ENCODE measurements at regions not wholly inside any gene's neighbourhood (a gene's known extent, or its start where the extent isn't known, plus 50 kb on each side); places are given as distances from the start of the nearest gene placed in this dataset.

DNA sequence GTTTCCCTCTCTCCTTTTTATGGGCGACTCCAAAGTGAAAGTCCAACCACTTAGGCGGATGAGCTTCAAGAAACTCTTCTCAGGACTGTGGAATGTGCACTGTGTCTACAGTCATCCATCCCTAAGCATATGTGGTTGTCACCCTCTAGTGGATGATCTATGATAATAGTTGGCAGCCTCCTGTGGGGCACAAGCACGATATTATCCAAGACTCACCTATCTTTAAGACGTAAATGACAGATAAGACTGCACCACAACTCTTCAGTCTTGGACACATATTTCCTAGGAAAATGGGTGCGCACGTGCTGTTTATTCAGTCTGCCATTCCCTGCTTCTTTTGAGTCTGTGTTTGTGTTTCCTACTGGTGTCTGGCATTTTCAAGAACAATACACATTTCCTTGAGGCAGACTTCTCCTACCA is 145.5 kb upstream of the CTAGE1 start:
- no peak for TF ChIP-seq SIN3A (IDR thresholded peaks at IDR 0.05; ENCODE audit: borderline replicate concordance, insufficient read depth, low read length)
- no peak for TF ChIP-seq POLR2AphosphoS5 (IDR thresholded peaks at IDR 0.05; ENCODE audit: low read depth, low read length)
- no peak for TF ChIP-seq TAF1 (IDR thresholded peaks at IDR 0.05; ENCODE audit: borderline replicate concordance, insufficient read depth, low read length)
- TF ChIP-seq, protein P1, sequence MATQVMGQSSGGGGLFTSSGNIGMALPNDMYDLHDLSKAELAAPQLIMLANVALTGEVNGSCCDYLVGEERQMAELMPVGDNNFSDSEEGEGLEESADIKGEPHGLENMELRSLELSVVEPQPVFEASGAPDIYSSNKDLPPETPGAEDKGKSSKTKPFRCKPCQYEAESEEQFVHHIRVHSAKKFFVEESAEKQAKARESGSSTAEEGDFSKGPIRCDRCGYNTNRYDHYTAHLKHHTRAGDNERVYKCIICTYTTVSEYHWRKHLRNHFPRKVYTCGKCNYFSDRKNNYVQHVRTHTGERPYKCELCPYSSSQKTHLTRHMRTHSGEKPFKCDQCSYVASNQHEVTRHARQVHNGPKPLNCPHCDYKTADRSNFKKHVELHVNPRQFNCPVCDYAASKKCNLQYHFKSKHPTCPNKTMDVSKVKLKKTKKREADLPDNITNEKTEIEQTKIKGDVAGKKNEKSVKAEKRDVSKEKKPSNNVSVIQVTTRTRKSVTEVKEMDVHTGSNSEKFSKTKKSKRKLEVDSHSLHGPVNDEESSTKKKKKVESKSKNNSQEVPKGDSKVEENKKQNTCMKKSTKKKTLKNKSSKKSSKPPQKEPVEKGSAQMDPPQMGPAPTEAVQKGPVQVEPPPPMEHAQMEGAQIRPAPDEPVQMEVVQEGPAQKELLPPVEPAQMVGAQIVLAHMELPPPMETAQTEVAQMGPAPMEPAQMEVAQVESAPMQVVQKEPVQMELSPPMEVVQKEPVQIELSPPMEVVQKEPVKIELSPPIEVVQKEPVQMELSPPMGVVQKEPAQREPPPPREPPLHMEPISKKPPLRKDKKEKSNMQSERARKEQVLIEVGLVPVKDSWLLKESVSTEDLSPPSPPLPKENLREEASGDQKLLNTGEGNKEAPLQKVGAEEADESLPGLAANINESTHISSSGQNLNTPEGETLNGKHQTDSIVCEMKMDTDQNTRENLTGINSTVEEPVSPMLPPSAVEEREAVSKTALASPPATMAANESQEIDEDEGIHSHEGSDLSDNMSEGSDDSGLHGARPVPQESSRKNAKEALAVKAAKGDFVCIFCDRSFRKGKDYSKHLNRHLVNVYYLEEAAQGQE (IDR thresholded peaks at IDR 0.05; ENCODE audit: insufficient read depth in 1 of 2, low read depth in 2 of 2, low read length in 2 of 2): no peak
